ENCODE measurements at regions not wholly inside any gene's neighbourhood (a gene's known extent, or its start where the extent isn't known, plus 50 kb on each side); places are given as distances from the start of the nearest gene placed in this dataset.
"Not testable (repeated sequence)": the region's sequence is repeated elsewhere in the genome, so short reads cannot be mapped to it uniquely, and the experiment has no call there.

DNA sequence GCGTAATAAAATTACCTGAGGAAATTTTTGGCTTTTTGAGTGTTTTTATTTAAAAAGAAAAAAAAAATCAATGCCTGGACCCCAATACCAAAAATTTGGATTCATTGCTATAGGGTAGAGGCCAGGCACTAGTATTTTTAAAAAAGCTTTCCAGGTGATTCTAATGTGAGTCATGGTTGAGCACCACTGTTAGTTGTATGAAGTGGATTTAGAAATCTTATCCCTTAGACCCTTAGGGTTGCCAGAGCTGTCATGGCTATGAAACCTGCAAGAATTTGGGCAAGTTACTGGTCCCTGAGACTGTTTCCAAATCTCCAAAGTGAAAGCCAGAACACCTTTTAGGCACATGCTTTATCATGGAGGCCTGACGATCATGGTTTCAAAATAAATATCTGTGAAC lies 262.5 kb downstream of the AHR start:
- Mint-ChIP-seq H3K4me1 (no peaks in the 10 kb centered on the region), H3K27me3 (peaks cover 7% of the 10 kb centered on the region), H3K27ac (no peak overlapping the region), H3K36me3 (ENCODE audit: low read depth) (no peaks in the 10 kb centered on the region), H3K4me3 (no peak overlapping the region), H3K9me3 (peaks cover under 1% of the 10 kb centered on the region)
- POLR2A ChIA-PET: no interaction called here
- no peak for DNase-seq
- CTCF ChIA-PET: no interaction called here

DNA sequence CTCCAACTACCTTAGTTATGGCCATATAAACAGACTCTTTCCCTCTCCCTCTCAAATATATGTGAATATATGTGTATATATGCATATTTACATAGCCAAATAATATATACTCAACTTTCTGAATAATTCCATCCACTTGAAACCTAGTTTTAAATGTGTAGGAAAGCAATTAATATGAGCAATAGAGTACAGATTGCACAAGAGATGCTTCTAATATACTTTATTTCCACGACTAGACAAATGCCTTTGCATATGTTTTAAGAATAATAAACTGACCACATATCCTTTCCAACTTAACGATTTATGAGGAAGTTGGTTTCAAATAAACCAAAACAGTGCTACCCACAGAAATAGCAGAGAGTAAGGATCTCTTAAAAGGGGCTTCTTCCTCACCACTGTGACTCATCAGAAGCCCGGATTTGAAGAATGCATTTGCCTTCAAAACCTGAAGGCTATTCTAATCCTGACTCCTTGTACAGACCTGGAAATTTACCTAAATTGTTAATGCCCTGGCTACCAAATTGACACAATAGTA lies 266.3 kb downstream of the AHR start:
- DNase-seq: no peak
- H3K36me3 Mint-ChIP-seq (ENCODE audit: low read depth): no peaks in the 10 kb centered on the region
- no peak overlapping the region for H3K27ac Mint-ChIP-seq
- no peaks in the 10 kb centered on the region for H3K4me1 Mint-ChIP-seq
- peaks cover 3% of the 10 kb centered on the region for H3K27me3 Mint-ChIP-seq
- H3K9me3 Mint-ChIP-seq: peaks cover 8% of the 10 kb centered on the region
- H3K4me3 Mint-ChIP-seq: no peak overlapping the region
- ChIA-PET CTCF (no interaction called here), POLR2A (no interaction called here)

DNA sequence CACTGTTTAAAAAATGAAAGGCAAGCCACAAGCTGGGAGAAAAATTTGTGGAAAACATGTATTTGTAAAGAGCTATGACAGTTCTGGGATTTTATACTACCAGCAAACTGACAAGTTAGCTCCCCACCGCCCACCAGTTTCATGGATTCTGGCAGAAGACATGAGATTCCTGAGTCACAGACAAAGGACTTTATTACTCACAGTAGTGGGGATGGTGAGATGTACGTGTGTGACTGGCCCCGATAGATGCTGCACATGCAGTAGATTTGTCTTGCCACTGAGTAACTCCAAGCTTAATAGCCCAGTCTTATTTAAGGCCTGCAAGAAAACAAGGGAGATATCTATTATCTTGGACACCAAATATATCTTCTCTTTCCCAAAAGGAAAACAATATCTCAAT lies 281.7 kb downstream of the AHR start:
- no peak for DNase-seq
- POLR2A ChIA-PET: no interaction called here
- Mint-ChIP-seq H3K27me3 (peaks cover 4% of the 10 kb centered on the region), H3K27ac (no peak overlapping the region), H3K9me3 (peaks cover 25% of the 10 kb centered on the region), H3K4me3 (no peak overlapping the region), H3K36me3 (ENCODE audit: low read depth) (no peaks in the 10 kb centered on the region), H3K4me1 (no peaks in the 10 kb centered on the region)
- CTCF ChIA-PET: no interaction called here

DNA sequence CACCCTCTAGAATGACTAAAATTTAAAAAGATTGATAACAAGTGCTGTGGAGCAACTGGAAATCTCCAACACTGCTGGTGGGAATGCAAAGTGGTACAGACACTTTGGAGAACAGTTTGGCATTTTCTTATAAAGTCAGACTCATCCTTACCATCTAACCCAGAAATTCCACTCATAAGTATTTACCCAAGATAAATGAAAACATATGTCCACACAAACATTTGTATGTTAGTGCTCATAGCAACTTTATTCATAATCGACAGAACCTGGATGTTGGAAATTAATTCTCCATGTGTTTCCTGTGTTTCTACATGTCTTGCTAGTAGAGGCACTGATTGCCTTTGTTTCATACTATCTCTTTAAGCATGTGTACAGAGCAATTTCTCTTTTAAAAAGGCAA lies 282.4 kb downstream of the AHR start:
- no peaks in the 10 kb centered on the region for H3K36me3 Mint-ChIP-seq (ENCODE audit: low read depth)

DNA sequence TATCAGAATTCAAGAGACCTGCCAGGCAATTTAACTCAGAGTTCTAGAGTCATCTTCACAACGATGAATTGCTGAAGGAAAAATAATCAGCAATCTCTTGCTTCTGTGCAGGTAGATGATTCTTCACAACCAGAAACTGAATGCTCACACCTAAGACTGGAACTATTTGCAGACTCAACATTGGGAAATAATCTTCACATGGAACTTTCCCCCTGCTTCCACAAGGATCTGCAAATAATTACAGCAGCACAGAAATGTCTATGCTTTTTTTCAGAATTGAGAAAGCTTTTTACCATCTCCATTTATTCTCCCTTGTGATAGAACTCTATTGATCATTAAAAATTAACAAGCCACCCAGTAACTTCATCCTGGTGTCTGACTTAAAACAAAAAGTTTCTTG lies 282.8 kb downstream of the AHR start:
- H3K4me1 Mint-ChIP-seq: no peaks in the 10 kb centered on the region
- DNase-seq: no peak
- no peaks in the 10 kb centered on the region for H3K36me3 Mint-ChIP-seq (ENCODE audit: low read depth)
- ChIA-PET POLR2A (no interaction called here), CTCF (no interaction called here)
- peaks cover 25% of the 10 kb centered on the region for H3K9me3 Mint-ChIP-seq
- no peak overlapping the region for H3K27ac Mint-ChIP-seq
- H3K4me3 Mint-ChIP-seq: no peak overlapping the region
- peaks cover 4% of the 10 kb centered on the region for H3K27me3 Mint-ChIP-seq

More for the DNA sequence above, 282.4 kb downstream of the AHR start:
- no peaks in the 10 kb centered on the region for H3K4me1 Mint-ChIP-seq
- DNase-seq: no peak
- H3K9me3 Mint-ChIP-seq: peaks cover 25% of the 10 kb centered on the region
- CTCF ChIA-PET: no interaction called here
- H3K4me3 Mint-ChIP-seq: no peak overlapping the region
- peaks cover 4% of the 10 kb centered on the region for H3K27me3 Mint-ChIP-seq
- H3K27ac Mint-ChIP-seq: no peak overlapping the region
- POLR2A ChIA-PET: no interaction called here

DNA sequence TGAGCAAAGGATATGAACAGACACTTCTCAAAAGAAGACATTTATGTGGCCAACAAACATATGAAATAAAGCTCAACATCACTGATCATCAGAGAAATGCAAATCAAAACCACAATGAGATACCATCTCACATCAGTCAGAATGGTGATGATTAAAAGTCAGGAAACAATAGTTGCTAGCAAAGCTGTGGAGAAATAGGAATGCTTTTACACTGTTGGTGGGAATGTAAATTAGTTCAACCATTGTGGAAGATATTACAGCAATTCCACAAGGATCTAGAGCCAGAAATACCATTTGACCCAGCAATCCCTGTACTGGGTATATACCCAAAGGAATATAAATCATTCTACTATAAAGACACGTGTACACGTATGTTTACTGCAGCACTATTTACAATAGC lies 284.2 kb downstream of the AHR start:
- CTCF ChIA-PET; DNase-seq; H3K4me3 Mint-ChIP-seq; H3K4me1 Mint-ChIP-seq; POLR2A ChIA-PET; H3K27me3 Mint-ChIP-seq; H3K27ac Mint-ChIP-seq; H3K36me3 Mint-ChIP-seq (ENCODE audit: low read depth): not testable (repeated sequence)
- H3K9me3 Mint-ChIP-seq: peaks cover 12% of the 10 kb centered on the region

DNA sequence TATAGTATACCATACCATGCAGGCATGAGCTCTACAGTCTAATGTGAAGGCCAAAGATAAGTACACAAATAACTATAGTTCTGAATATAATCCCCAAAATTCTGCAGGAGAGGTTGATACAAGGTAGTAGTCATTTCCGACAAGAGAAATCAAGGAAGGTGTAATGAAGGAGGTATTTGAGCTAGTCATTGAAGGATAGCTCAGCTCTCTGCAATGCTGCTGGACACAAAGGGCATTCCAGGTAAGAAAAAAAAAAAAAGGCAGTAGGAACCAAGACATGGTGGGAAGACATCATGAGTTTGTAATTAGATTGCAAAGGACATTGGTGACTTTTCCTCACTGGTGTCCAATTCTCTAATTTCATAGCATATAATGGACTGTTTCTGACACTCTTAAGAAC lies 285.3 kb downstream of the AHR start:
- no peaks in the 10 kb centered on the region for H3K36me3 Mint-ChIP-seq (ENCODE audit: low read depth)
- CTCF ChIA-PET: interaction anchor here (0.6 kb wide), 1 partner anchor 19 kb away, joined by 5 read pairs; no protein-coding TSS in a partner anchor
- H3K27ac Mint-ChIP-seq: no peak overlapping the region
- no peak for DNase-seq
- no peaks in the 10 kb centered on the region for H3K4me1 Mint-ChIP-seq
- H3K27me3 Mint-ChIP-seq: peaks cover 4% of the 10 kb centered on the region
- peaks cover 3% of the 10 kb centered on the region for H3K9me3 Mint-ChIP-seq
- POLR2A ChIA-PET: no interaction called here
- H3K4me3 Mint-ChIP-seq: no peak overlapping the region

GRCh38 chr7:17584822-17585221 lies 286.4 kb downstream of the AHR start:
- no peak for DNase-seq

DNA sequence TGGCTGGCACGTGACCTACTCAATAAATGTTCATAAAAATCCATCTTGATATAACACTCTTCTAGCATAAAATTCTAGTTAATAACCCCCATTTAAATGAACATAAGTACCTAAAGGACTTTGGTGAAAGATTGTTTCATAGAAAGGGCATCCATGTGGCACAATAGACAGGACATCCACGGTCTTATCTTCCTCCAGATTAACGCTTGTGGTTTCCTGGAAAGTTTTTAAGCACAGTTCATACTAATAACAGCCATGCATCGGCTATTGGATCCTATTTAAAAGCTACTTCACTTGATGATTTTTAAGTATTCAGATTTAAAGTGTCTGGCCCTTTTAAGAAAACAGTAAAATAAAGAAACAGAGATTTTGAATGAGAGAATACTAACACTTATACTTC lies 288.3 kb downstream of the AHR start:
- H3K36me3 Mint-ChIP-seq (ENCODE audit: low read depth): no peaks in the 10 kb centered on the region
- no peaks in the 10 kb centered on the region for H3K4me1 Mint-ChIP-seq
- H3K27me3 Mint-ChIP-seq: peaks cover 2% of the 10 kb centered on the region
- no peak for DNase-seq
- no peak overlapping the region for H3K4me3 Mint-ChIP-seq
- no peaks in the 10 kb centered on the region for H3K9me3 Mint-ChIP-seq
- ChIA-PET POLR2A (no interaction called here), CTCF (no interaction called here)
- H3K27ac Mint-ChIP-seq: no peak overlapping the region

More at GRCh38 chr7:17584822-17585221, 286.4 kb downstream of the AHR start:
- no peak overlapping the region for H3K27ac Mint-ChIP-seq
- H3K36me3 Mint-ChIP-seq (ENCODE audit: low read depth): no peaks in the 10 kb centered on the region
- H3K9me3 Mint-ChIP-seq: no peaks in the 10 kb centered on the region
- H3K27me3 Mint-ChIP-seq: peaks cover 4% of the 10 kb centered on the region
- ChIA-PET CTCF (no interaction called here), POLR2A (no interaction called here)
- H3K4me1 Mint-ChIP-seq: no peaks in the 10 kb centered on the region
- H3K4me3 Mint-ChIP-seq: no peak overlapping the region

GRCh38 chr7:17588730-17589129 lies 290.3 kb downstream of the AHR start:
- Mint-ChIP-seq H3K27me3 (no peaks in the 10 kb centered on the region), H3K4me1 (no peaks in the 10 kb centered on the region), H3K27ac (no peak overlapping the region), H3K9me3 (no peaks in the 10 kb centered on the region), H3K4me3 (no peak overlapping the region), H3K36me3 (ENCODE audit: low read depth) (no peaks in the 10 kb centered on the region)
- POLR2A ChIA-PET: no interaction called here
- no peak for DNase-seq
- CTCF ChIA-PET: interaction anchor here (0.9 kb wide), 1 partner anchor 198 kb away, joined by 3 read pairs; no protein-coding TSS in a partner anchor

- DNase-seq: no peak
- CTCF ChIA-PET: no interaction called here
- Mint-ChIP-seq H3K4me1 (no peaks in the 10 kb centered on the region), H3K4me3 (no peak overlapping the region), H3K27me3 (no peaks in the 10 kb centered on the region), H3K36me3 (ENCODE audit: low read depth) (no peaks in the 10 kb centered on the region), H3K9me3 (no peaks in the 10 kb centered on the region), H3K27ac (no peak overlapping the region)
- POLR2A ChIA-PET: no interaction called here
Observed at GRCh38 chr7:17589671-17590070, 291.2 kb downstream of the AHR start.

GRCh38 chr7:17590221-17590620 lies 291.8 kb downstream of the AHR start:
- ChIA-PET POLR2A (no interaction called here), CTCF (no interaction called here)
- H3K36me3 Mint-ChIP-seq (ENCODE audit: low read depth): no peaks in the 10 kb centered on the region
- H3K27ac Mint-ChIP-seq: no peak overlapping the region
- no peaks in the 10 kb centered on the region for H3K9me3 Mint-ChIP-seq
- no peaks in the 10 kb centered on the region for H3K4me1 Mint-ChIP-seq
- H3K27me3 Mint-ChIP-seq: no peaks in the 10 kb centered on the region
- no peak overlapping the region for H3K4me3 Mint-ChIP-seq
- no peak for DNase-seq

DNA sequence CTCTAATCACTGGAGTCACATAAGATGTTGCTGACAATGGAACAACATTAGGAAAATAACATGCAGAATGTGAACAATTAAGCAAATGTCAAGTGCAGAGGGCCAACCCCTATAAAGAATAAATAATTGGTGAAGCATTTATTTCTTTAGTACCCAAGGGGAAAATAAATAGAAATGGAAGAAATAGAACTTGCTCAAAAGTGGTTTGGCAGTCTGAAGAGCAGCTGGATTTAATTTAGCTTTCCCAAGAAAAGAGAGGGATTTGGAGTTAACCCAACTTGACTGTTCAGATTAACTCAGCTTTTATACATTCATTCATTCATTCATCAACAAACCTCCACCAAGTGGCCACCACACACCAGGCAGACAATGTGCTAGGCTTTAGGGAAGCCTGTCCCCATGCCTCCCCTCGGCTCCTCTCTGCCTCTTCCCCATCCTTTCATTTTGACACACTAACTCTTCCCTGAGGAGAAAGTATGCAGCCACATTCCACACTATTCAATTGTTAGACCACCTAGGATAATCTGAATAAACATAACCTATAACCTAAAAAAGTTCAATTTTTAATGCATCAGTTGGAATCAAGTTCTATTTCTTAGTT lies 295.5 kb downstream of the AHR start:
- no peak overlapping the region for H3K4me3 Mint-ChIP-seq
- no peaks in the 10 kb centered on the region for H3K36me3 Mint-ChIP-seq (ENCODE audit: low read depth)
- no peak overlapping the region for H3K27ac Mint-ChIP-seq
- ChIA-PET CTCF (no interaction called here), POLR2A (no interaction called here)
- no peaks in the 10 kb centered on the region for H3K9me3 Mint-ChIP-seq
- DNase-seq: no peak
- peaks cover 2% of the 10 kb centered on the region for H3K27me3 Mint-ChIP-seq
- H3K4me1 Mint-ChIP-seq: no peaks in the 10 kb centered on the region

DNA sequence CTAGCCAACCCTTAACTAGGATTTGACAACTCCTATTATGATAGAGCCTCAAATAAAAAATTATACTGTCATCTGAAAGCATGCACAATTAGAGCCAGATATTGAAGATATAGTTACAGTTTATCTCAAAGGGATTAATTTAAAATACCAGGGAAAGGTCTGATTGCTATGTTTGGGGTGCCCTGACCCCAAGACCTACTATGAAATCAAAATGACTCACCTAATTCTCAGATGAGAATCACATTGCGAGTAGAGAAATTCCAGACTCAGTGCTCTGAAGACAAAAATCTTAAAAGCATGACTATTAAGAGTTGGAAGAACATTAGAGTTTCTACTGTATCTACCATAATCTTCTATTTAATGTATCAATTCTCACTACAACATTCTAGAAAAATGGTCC lies 297.1 kb downstream of the AHR start:
- no peak for DNase-seq
- Mint-ChIP-seq H3K27me3 (peaks cover 2% of the 10 kb centered on the region), H3K36me3 (ENCODE audit: low read depth) (no peaks in the 10 kb centered on the region), H3K4me1 (no peaks in the 10 kb centered on the region), H3K4me3 (no peak overlapping the region), H3K9me3 (no peaks in the 10 kb centered on the region), H3K27ac (no peak overlapping the region)
- ChIA-PET CTCF (no interaction called here), POLR2A (no interaction called here)

Data from activated CD4-positive, alpha-beta T cell treated with anti-CD3 and anti-CD28 coated beads, Interleukin-2, amount 10 ng/mL, durations not matched to agents 7 days and 5 days (primary cell).